Keratinocyte (primary cell): ENCODE measurements at regions not wholly inside any gene's neighbourhood (a gene's known extent, or its start where the extent isn't known, plus 50 kb on each side); places are given as distances from the start of the nearest gene placed in this dataset.

Source experiments
- DNase-seq: peaks from one replicate; pipeline ENCODE4 v3.0.0-alpha.2; 2011; ENCODE audit warnings: low read depth, missing footprints, low spot score
- FAIRE-seq: peaks from 2 replicates; lab custom pipeline; 2011; peaks lifted over from hg19 to GRCh38; lab: Jason Lieb, UNC
- H2AFZ ChIP-seq: 2 replicates; pipeline ENCODE4 v1.6.0; 2012; ENCODE audit warnings: low read length, control low read depth, inconsistent platforms; ENCODE audit not compliant: control insufficient read depth
- H3K27ac ChIP-seq: 2 replicates; pipeline ENCODE4 v1.5.1; 2011; ENCODE audit warnings: low read length; ENCODE audit not compliant: control insufficient read depth, insufficient read depth
- H3K27me3 ChIP-seq: 3 replicates; pipeline ENCODE4 v1.6.0; 2011; ENCODE audit warnings: low read length; ENCODE audit not compliant: control insufficient read depth, insufficient read depth; ENCODE audit errors: extremely low read depth
- H3K36me3 ChIP-seq, 2 experiments: 2 replicates in 1 of 2; 3 replicates in 1 of 2; pipeline ENCODE4 v1.5.1; 2011; ENCODE audit warnings: low read length in 2 of 2, mild to moderate bottlenecking in 1 of 2; ENCODE audit not compliant: control insufficient read depth in 2 of 2, insufficient read depth in 2 of 2; ENCODE audit errors: extremely low read depth in 1 of 2
- H3K4me1 ChIP-seq: 3 replicates; pipeline ENCODE4 v1.5.1; 2011; ENCODE audit warnings: low read length; ENCODE audit not compliant: control insufficient read depth, insufficient read depth; ENCODE audit errors: extremely low read depth
- H3K4me2 ChIP-seq: 3 replicates; pipeline ENCODE4 v1.6.0; 2011; ENCODE audit warnings: low read depth, low read length; ENCODE audit not compliant: control insufficient read depth, insufficient read depth; ENCODE audit errors: extremely low read depth
- H3K4me3 ChIP-seq, 3 experiments: fragments of 200-600 bp in 1 of 3; sonication (generic) in 1 of 3; 2 replicates in 2 of 3; 3 replicates in 1 of 3; pipeline ENCODE4 v1.5.1; 2011 to 2016; ENCODE audit warnings: low read length in 3 of 3, mild to moderate bottlenecking in 3 of 3, control low read depth in 2 of 3, inconsistent platforms in 1 of 3, low read depth in 1 of 3, mixed read lengths in 1 of 3, mixed run types in 1 of 3, moderate library complexity in 1 of 3; ENCODE audit not compliant: control insufficient read depth in 2 of 3, insufficient read depth in 2 of 3; ENCODE audit errors: extremely low read depth in 1 of 3
- H3K79me2 ChIP-seq: 2 replicates; pipeline ENCODE4 v1.6.0; 2012; ENCODE audit warnings: low read length; ENCODE audit not compliant: control insufficient read depth, insufficient read depth
- H3K9ac ChIP-seq: 3 replicates; pipeline ENCODE4 v1.6.0; 2011; ENCODE audit warnings: low read length; ENCODE audit not compliant: control insufficient read depth, insufficient read depth; ENCODE audit errors: extremely low read depth
- H3K9me1 ChIP-seq: 3 replicates; pipeline ENCODE4 v1.6.0; 2011; ENCODE audit warnings: low read length; ENCODE audit not compliant: control insufficient read depth, insufficient read depth; ENCODE audit errors: extremely low read depth
- H3K9me3 ChIP-seq: 2 replicates; pipeline ENCODE4 v1.5.1; 2012; ENCODE audit warnings: low read depth, low read length; ENCODE audit not compliant: control insufficient read depth
- H4K20me1 ChIP-seq: 3 replicates; pipeline ENCODE4 v1.6.0; 2011; ENCODE audit warnings: low read length; ENCODE audit not compliant: control insufficient read depth, insufficient read depth; ENCODE audit errors: extremely low read depth
- EZH2 ChIP-seq: IDR thresholded peaks from one replicate; pipeline ENCODE4 v1.6.1; 2012; ENCODE audit warnings: inconsistent platforms, mild to moderate bottlenecking, low read length, moderate library complexity
- dilution Hi-C: fragments of 300-500 bp; cut with MboI; formaldehyde crosslinking; loops from one replicate; pipeline ENCODE4 v1.7.0; 2020; ENCODE audit warnings: low sequenced_read_pairs; ENCODE audit not compliant: extremely low pct_ligation_motif_present
- TF ChIP-seq, protein P1 (sequence below), 3 experiments: IDR thresholded peaks in 1 of 3; conservative IDR thresholded peaks in 1 of 3; optimal IDR thresholded peaks in 1 of 3; 2 replicates in 2 of 3; 3 replicates in 1 of 3; pipeline versions ENCODE3 to v1.5.1; 2011; ENCODE audit warnings: low read length in 3 of 3, mild to moderate bottlenecking in 3 of 3, moderate library complexity in 2 of 3, control low read depth in 1 of 3, inconsistent platforms in 1 of 3; ENCODE audit not compliant: insufficient read depth in 2 of 3; ENCODE audit errors: extremely low read depth in 1 of 3

GRCh38 chr16:87146676-87147075 is 170.5 kb downstream of the C16orf95 start:
- DNase-seq, result no peak
- H3K9me3 ChIP-seq, result no peaks in the 10 kb centered on the region
- no peaks in the 10 kb centered on the region for H3K27me3 ChIP-seq

DNA sequence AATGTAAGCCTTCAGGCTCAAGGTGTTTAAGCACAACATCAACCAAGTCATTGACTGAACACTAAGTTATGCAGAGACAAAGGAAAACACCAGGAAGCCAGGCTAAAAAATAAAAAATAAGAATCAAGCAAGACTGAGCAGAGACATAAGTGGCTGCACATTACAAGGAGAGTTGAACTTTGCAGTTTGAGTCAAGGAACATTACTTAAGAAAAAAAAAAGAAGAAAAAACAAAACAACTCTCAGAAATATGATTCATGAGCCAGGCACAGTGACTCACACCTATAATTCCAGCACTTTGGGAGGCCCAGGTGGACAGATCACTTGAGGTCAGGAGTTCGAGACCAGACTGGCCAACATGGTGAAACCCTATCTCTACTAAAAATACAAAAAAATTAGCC is 168.1 kb downstream of the C16orf95 start:
- TF ChIP-seq EZH2, result no peak
- TF ChIP-seq, protein P1, sequence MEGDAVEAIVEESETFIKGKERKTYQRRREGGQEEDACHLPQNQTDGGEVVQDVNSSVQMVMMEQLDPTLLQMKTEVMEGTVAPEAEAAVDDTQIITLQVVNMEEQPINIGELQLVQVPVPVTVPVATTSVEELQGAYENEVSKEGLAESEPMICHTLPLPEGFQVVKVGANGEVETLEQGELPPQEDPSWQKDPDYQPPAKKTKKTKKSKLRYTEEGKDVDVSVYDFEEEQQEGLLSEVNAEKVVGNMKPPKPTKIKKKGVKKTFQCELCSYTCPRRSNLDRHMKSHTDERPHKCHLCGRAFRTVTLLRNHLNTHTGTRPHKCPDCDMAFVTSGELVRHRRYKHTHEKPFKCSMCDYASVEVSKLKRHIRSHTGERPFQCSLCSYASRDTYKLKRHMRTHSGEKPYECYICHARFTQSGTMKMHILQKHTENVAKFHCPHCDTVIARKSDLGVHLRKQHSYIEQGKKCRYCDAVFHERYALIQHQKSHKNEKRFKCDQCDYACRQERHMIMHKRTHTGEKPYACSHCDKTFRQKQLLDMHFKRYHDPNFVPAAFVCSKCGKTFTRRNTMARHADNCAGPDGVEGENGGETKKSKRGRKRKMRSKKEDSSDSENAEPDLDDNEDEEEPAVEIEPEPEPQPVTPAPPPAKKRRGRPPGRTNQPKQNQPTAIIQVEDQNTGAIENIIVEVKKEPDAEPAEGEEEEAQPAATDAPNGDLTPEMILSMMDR (optimal IDR thresholded peaks at IDR 0.05 in 1 of 3, IDR thresholded peaks at IDR 0.05 in 1 of 3, conservative IDR thresholded peaks at IDR 0.05 in 1 of 3; ENCODE audit: extremely low read depth in 1 of 3, insufficient read depth in 2 of 3, low read length in 3 of 3), result no peak
- H3K4me1 ChIP-seq, result no peaks in the 10 kb centered on the region
- H3K36me3 ChIP-seq, result no peaks in the 10 kb centered on the region
- no peak overlapping the region for H3K4me2 ChIP-seq
- dilution Hi-C loops, result no loop called here
- H3K9me1 ChIP-seq, result no peaks in the 10 kb centered on the region
- H3K9ac ChIP-seq, result no peak overlapping the region
- no peaks in the 10 kb centered on the region for H3K9me3 ChIP-seq
- no peak overlapping the region for H3K27ac ChIP-seq
- H3K27me3 ChIP-seq, result no peaks in the 10 kb centered on the region
- DNase-seq (no peak), FAIRE-seq (no peak)
- H4K20me1 ChIP-seq, result no peaks in the 10 kb centered on the region
- no peaks in the 10 kb centered on the region for H3K79me2 ChIP-seq
- H2AFZ ChIP-seq, result no peak overlapping the region
- no peak overlapping the region for H3K4me3 ChIP-seq

More at GRCh38 chr16:87146676-87147075, 170.5 kb downstream of the C16orf95 start:
- Histone ChIP-seq H3K79me2 (no peaks in the 10 kb centered on the region), H3K4me2 (no peak overlapping the region), H3K27ac (no peak overlapping the region), H2AFZ (no peak overlapping the region), H3K4me3 (no peak overlapping the region), H3K9me1 (no peaks in the 10 kb centered on the region), H3K4me1 (no peaks in the 10 kb centered on the region), H4K20me1 (no peaks in the 10 kb centered on the region), H3K9ac (no peak overlapping the region), H3K36me3 (no peaks in the 10 kb centered on the region)
- TF ChIP-seq, protein P1 (optimal IDR thresholded peaks at IDR 0.05 in 1 of 3, IDR thresholded peaks at IDR 0.05 in 1 of 3, conservative IDR thresholded peaks at IDR 0.05 in 1 of 3; ENCODE audit: extremely low read depth in 1 of 3, insufficient read depth in 2 of 3, low read length in 3 of 3), result no peak
- TF ChIP-seq EZH2, result no peak
- dilution Hi-C loops, result no loop called here
- FAIRE-seq, result no peak
